ENCODE measurements at regions not wholly inside any gene's neighbourhood (a gene's known extent, or its start where the extent isn't known, plus 50 kb on each side); places are given as distances from the start of the nearest gene placed in this dataset.

DNA sequence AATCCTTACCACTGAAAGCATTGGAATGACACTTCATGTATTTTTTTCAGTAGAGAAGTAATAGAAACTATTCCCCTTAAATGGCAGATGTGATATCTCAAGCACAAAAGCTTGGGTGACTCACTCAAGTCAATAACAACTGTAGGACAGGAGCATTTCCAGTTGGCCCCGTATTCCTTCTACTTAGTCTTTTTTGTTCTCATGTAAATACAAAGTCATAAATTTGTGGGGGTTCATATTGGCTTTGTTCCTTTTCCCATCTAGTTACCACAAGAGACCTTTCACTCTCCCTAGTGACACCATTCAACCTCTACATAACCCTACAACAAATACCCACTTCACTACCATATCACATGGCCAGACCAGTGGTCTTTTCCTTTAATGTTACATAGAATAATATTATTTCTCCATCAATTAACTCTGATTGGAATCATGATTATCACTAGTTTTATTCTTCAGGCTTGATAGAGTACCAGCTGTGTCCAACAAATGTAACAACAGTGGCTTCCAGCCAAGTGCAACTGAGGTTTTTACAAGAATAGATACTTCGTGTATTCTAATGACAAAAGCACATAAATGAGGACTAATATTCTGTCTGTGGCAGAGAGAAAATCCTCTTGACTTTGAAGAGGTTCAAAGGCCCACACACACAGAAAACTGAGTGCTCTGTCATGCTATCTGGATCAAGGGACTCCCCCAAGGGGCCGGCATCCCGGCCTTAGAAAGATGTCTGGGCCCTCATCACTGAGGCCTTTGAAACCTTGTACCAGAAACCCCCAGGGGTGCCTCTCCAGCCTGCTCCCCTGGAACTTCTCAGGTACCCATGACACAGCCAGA lies 94.0 kb upstream of the THBS1 start:
- TF ChIP-seq, protein P1, sequence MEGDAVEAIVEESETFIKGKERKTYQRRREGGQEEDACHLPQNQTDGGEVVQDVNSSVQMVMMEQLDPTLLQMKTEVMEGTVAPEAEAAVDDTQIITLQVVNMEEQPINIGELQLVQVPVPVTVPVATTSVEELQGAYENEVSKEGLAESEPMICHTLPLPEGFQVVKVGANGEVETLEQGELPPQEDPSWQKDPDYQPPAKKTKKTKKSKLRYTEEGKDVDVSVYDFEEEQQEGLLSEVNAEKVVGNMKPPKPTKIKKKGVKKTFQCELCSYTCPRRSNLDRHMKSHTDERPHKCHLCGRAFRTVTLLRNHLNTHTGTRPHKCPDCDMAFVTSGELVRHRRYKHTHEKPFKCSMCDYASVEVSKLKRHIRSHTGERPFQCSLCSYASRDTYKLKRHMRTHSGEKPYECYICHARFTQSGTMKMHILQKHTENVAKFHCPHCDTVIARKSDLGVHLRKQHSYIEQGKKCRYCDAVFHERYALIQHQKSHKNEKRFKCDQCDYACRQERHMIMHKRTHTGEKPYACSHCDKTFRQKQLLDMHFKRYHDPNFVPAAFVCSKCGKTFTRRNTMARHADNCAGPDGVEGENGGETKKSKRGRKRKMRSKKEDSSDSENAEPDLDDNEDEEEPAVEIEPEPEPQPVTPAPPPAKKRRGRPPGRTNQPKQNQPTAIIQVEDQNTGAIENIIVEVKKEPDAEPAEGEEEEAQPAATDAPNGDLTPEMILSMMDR (IDR thresholded peaks at IDR 0.05; ENCODE audit: insufficient read depth, missing control alignments), result no peak
- FAIRE-seq (no peak), DNase-seq (ENCODE audit: insufficient read length, low spot score) (no peak)

DNA sequence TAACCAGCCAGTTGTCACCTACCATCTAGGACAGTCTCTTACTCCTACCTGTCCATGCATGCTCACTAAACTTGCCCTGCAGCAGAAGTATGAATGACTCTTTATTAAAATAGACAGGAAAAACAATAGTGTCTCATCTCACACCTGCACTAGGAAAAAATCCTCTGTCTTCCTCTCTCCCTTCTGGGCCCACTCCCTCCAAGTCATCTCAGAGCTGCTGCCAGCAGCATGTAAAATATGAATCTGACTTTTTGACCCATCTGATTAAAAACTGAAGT lies 93.5 kb upstream of the THBS1 start:
- DNase-seq (ENCODE audit: insufficient read length, low spot score) (no peak), FAIRE-seq (no peak)
- TF ChIP-seq, protein P1 (IDR thresholded peaks at IDR 0.05; ENCODE audit: insufficient read depth, missing control alignments), result no peak

DNA sequence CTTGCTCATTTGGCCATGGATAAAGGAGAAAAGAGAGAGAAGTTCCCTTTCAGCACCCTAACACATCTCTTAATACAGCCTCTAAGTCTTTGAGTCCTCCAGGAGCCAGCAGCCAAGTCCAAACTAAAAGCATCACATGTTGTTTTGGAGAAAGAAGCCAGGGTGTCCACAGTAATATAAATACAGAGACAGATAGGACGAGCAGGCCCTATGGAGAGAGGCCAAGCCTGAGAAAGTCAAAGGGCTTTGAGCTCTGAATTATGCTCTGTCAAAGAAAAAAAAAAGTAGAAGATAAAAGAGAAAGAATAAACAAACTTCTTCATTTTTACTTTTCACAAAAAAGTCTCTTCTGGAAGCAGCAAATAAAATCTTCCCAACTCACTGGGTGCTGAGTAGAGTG lies 92.4 kb upstream of the THBS1 start:
- TF ChIP-seq, protein P1 (IDR thresholded peaks at IDR 0.05; ENCODE audit: insufficient read depth, missing control alignments), result no peak
- FAIRE-seq (no peak), DNase-seq (ENCODE audit: insufficient read length, low spot score) (no peak)

DNA sequence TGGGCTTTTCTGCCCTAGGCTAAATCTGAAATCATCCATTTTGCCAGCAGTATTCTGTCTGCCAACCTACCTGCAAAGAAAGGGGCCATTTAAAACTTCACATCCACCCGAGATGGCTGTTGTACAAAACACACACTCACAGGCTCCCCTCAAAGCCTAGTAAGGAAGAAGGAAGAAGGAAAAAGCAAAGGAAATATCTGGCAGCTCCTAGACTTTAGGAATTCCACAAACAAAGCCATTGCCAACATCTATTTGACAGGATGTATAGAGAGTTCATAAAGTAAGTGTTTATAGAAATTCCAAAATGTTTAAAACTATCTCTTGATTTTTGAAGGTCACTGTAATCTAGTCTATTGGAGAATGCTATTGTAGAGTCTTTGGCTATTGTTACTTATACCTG lies 91.9 kb upstream of the THBS1 start:
- FAIRE-seq, result no peak
- no peak for DNase-seq (ENCODE audit: insufficient read length, low spot score)
- TF ChIP-seq, protein P1 (IDR thresholded peaks at IDR 0.05; ENCODE audit: insufficient read depth, missing control alignments), result no peak

DNA sequence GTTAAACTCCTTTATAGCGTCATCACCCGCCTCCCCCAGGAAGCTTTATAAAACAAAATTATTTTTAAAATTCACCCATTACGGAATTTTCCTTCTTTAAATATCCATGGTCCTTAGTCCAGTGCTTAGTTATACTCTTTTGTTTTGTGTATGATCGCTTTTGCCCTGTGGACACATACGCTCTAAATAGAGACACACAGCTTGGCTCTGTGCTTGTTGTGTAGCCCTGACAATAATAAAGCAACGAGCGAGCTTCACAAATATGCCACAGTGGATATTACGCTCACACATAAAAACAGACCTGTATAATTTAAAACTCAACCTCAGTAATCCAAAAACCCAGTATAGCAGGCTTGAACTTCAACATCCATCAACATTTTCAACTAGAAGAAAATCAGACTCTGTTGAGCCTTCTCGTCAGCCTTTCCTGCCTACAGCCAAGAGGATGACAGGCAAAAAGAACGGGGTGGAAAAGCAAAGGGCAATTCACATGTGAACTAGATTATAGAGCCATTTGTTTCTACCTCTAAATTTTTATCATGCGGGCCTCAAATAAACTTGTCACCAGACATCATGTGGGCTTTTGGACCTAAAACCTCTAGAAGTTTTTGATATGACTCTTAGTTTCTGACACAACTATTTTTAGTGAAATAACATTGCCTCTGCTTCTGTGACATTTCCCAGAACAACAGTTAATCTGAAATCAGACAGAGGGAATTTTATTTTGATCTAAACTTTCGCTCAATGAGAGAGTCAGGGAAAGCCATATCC lies 89.6 kb upstream of the THBS1 start:
- FAIRE-seq (no peak), DNase-seq (ENCODE audit: insufficient read length, low spot score) (no peak)
- TF ChIP-seq, protein P1 (IDR thresholded peaks at IDR 0.05; ENCODE audit: insufficient read depth, missing control alignments), result no peak

DNA sequence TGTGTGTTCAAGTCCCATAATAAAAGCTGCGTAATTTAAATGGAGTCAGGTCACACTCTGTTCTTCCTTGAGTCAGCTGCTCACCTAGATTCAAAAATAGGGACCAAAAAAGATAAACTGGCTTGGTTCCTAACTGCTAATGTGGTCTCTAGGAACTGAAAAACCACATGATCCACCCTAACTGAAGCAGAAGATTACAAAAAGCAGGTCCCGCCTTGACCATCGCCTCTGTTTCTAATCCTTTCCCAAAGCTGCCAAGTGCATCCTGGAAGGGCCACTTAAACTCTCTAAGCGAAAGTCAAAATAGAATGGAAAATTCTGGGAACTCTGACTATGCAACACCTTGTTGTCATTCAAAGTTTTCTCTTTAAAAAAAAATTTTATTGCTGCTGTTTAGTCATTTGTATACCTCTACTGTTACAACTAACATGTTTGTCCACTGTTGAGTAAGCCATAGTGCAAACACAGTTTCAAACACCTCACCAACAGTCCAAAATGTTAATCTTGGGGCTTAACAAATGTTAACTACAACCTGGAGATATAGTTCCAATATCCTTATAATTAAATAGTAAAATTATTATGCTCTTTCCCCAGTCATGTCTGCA lies 88.9 kb upstream of the THBS1 start:
- DNase-seq (ENCODE audit: insufficient read length, low spot score), result no peak
- TF ChIP-seq, protein P1 (IDR thresholded peaks at IDR 0.05; ENCODE audit: insufficient read depth, missing control alignments), result no peak
- FAIRE-seq, result no peak

Data from D721Med (cell line).